ENCODE measurements at regions not wholly inside any gene's neighbourhood (a gene's known extent, or its start where the extent isn't known, plus 50 kb on each side); places are given as distances from the start of the nearest gene placed in this dataset.

GRCh38 chr6:103011605-103012004 lies 1618.1 kb downstream of the GRIK2 start:
- TF ChIP-seq GATA2 (IDR thresholded peaks at IDR 0.05; ENCODE audit: low read depth, low read length), result no peak
- TF ChIP-seq GATA3 (IDR thresholded peaks at IDR 0.05; ENCODE audit: low read depth, low read length), result no peak

Measured in SH-SY5Y (cell line).